Keratinocyte (primary cell): ENCODE measurements at regions not wholly inside any gene's neighbourhood (a gene's known extent, or its start where the extent isn't known, plus 50 kb on each side); places are given as distances from the start of the nearest gene placed in this dataset.

Experiments
- DNase-seq: peaks from one replicate; pipeline ENCODE4 v3.0.0-alpha.2; 2011; ENCODE audit warnings: low read depth, missing footprints, low spot score
- FAIRE-seq: peaks from 2 replicates; lab custom pipeline; 2011; peaks lifted over from hg19 to GRCh38; lab: Jason Lieb, UNC
- H2AFZ ChIP-seq: 2 replicates; pipeline ENCODE4 v1.6.0; 2012; ENCODE audit warnings: low read length, control low read depth, inconsistent platforms; ENCODE audit not compliant: control insufficient read depth
- H3K27ac ChIP-seq: 2 replicates; pipeline ENCODE4 v1.5.1; 2011; ENCODE audit warnings: low read length; ENCODE audit not compliant: control insufficient read depth, insufficient read depth
- H3K27me3 ChIP-seq: 3 replicates; pipeline ENCODE4 v1.6.0; 2011; ENCODE audit warnings: low read length; ENCODE audit not compliant: control insufficient read depth, insufficient read depth; ENCODE audit errors: extremely low read depth
- H3K36me3 ChIP-seq, 2 experiments: 2 replicates in 1 of 2; 3 replicates in 1 of 2; pipeline ENCODE4 v1.5.1; 2011; ENCODE audit warnings: low read length in 2 of 2, mild to moderate bottlenecking in 1 of 2; ENCODE audit not compliant: control insufficient read depth in 2 of 2, insufficient read depth in 2 of 2; ENCODE audit errors: extremely low read depth in 1 of 2
- H3K4me1 ChIP-seq: 3 replicates; pipeline ENCODE4 v1.5.1; 2011; ENCODE audit warnings: low read length; ENCODE audit not compliant: control insufficient read depth, insufficient read depth; ENCODE audit errors: extremely low read depth
- H3K4me2 ChIP-seq: 3 replicates; pipeline ENCODE4 v1.6.0; 2011; ENCODE audit warnings: low read depth, low read length; ENCODE audit not compliant: control insufficient read depth, insufficient read depth; ENCODE audit errors: extremely low read depth
- H3K4me3 ChIP-seq, 3 experiments: fragments of 200-600 bp in 1 of 3; sonication (generic) in 1 of 3; 2 replicates in 2 of 3; 3 replicates in 1 of 3; pipeline ENCODE4 v1.5.1; 2011 to 2016; ENCODE audit warnings: low read length in 3 of 3, mild to moderate bottlenecking in 3 of 3, control low read depth in 2 of 3, inconsistent platforms in 1 of 3, low read depth in 1 of 3, mixed read lengths in 1 of 3, mixed run types in 1 of 3, moderate library complexity in 1 of 3; ENCODE audit not compliant: control insufficient read depth in 2 of 3, insufficient read depth in 2 of 3; ENCODE audit errors: extremely low read depth in 1 of 3
- H3K79me2 ChIP-seq: 2 replicates; pipeline ENCODE4 v1.6.0; 2012; ENCODE audit warnings: low read length; ENCODE audit not compliant: control insufficient read depth, insufficient read depth
- H3K9ac ChIP-seq: 3 replicates; pipeline ENCODE4 v1.6.0; 2011; ENCODE audit warnings: low read length; ENCODE audit not compliant: control insufficient read depth, insufficient read depth; ENCODE audit errors: extremely low read depth
- H3K9me1 ChIP-seq: 3 replicates; pipeline ENCODE4 v1.6.0; 2011; ENCODE audit warnings: low read length; ENCODE audit not compliant: control insufficient read depth, insufficient read depth; ENCODE audit errors: extremely low read depth
- H3K9me3 ChIP-seq: 2 replicates; pipeline ENCODE4 v1.5.1; 2012; ENCODE audit warnings: low read depth, low read length; ENCODE audit not compliant: control insufficient read depth
- H4K20me1 ChIP-seq: 3 replicates; pipeline ENCODE4 v1.6.0; 2011; ENCODE audit warnings: low read length; ENCODE audit not compliant: control insufficient read depth, insufficient read depth; ENCODE audit errors: extremely low read depth
- EZH2 ChIP-seq: IDR thresholded peaks from one replicate; pipeline ENCODE4 v1.6.1; 2012; ENCODE audit warnings: inconsistent platforms, mild to moderate bottlenecking, low read length, moderate library complexity
- dilution Hi-C: fragments of 300-500 bp; cut with MboI; formaldehyde crosslinking; loops from one replicate; pipeline ENCODE4 v1.7.0; 2020; ENCODE audit warnings: low sequenced_read_pairs; ENCODE audit not compliant: extremely low pct_ligation_motif_present
- TF ChIP-seq, protein P1 (sequence below), 3 experiments: IDR thresholded peaks in 1 of 3; conservative IDR thresholded peaks in 1 of 3; optimal IDR thresholded peaks in 1 of 3; 2 replicates in 2 of 3; 3 replicates in 1 of 3; pipeline versions ENCODE3 to v1.5.1; 2011; ENCODE audit warnings: low read length in 3 of 3, mild to moderate bottlenecking in 3 of 3, moderate library complexity in 2 of 3, control low read depth in 1 of 3, inconsistent platforms in 1 of 3; ENCODE audit not compliant: insufficient read depth in 2 of 3; ENCODE audit errors: extremely low read depth in 1 of 3

DNA sequence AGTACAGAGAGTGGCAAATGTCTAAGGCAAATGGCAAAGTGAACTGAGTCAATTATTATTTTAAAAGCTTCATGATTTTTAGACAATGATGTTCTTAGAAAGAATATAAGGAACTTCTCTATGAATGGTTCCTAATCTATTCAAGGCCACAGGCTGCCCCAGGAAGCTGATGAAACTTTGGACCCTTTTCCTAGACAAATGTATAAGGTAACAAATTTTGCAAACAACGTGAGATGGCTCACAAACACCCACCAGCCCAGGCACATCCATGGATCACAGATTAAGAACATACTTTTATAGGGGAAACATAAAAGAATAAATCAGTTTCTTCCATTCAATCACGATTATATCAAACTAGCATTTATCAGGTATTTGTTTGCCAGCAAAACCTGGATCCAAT lies 659.0 kb downstream of the IRS1 start:
- Histone ChIP-seq H2AFZ (no peak overlapping the region), H3K4me2 (no peak overlapping the region), H3K9me3 (no peaks in the 10 kb centered on the region), H3K9me1 (no peaks in the 10 kb centered on the region), H3K27ac (no peak overlapping the region), H3K36me3 (no peaks in the 10 kb centered on the region), H3K4me1 (peaks cover 22% of the 10 kb centered on the region), H3K27me3 (no peaks in the 10 kb centered on the region), H3K79me2 (no peaks in the 10 kb centered on the region), H3K9ac (no peak overlapping the region), H4K20me1 (no peaks in the 10 kb centered on the region), H3K4me3 (no peak overlapping the region)
- FAIRE-seq (no peak), DNase-seq (no peak)
- dilution Hi-C loops = no loop called here
- TF ChIP-seq, protein P1, sequence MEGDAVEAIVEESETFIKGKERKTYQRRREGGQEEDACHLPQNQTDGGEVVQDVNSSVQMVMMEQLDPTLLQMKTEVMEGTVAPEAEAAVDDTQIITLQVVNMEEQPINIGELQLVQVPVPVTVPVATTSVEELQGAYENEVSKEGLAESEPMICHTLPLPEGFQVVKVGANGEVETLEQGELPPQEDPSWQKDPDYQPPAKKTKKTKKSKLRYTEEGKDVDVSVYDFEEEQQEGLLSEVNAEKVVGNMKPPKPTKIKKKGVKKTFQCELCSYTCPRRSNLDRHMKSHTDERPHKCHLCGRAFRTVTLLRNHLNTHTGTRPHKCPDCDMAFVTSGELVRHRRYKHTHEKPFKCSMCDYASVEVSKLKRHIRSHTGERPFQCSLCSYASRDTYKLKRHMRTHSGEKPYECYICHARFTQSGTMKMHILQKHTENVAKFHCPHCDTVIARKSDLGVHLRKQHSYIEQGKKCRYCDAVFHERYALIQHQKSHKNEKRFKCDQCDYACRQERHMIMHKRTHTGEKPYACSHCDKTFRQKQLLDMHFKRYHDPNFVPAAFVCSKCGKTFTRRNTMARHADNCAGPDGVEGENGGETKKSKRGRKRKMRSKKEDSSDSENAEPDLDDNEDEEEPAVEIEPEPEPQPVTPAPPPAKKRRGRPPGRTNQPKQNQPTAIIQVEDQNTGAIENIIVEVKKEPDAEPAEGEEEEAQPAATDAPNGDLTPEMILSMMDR (optimal IDR thresholded peaks at IDR 0.05 in 1 of 3, IDR thresholded peaks at IDR 0.05 in 1 of 3, conservative IDR thresholded peaks at IDR 0.05 in 1 of 3; ENCODE audit: extremely low read depth in 1 of 3, insufficient read depth in 2 of 3, low read length in 3 of 3) = no peak
- TF ChIP-seq EZH2 = no peak

DNA sequence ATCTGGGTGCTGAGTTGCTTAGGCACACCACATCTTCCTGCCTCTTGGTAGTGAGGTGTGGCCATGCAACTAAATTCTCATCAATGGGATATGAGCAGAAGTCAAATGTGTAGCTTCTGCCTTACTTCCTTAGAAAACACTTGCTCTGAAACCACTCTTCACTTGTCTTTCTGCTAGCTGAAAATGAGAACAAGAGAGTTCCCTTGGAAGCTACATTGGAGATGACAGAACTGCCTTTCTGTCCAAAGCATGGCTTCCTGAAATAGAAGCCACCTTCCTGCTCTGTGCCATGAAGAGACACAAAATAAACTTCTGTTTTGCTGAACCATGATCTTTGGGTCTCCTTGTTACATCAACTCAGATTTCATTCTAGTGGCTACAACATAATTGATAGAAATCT lies 659.9 kb downstream of the IRS1 start:
- H3K27ac ChIP-seq = no peak overlapping the region

More for the DNA sequence above, 659.9 kb downstream of the IRS1 start:
- Histone ChIP-seq H3K4me1 (peaks cover 22% of the 10 kb centered on the region), H3K4me2 (no peak overlapping the region), H3K9me1 (no peaks in the 10 kb centered on the region), H3K9me3 (no peaks in the 10 kb centered on the region), H3K36me3 (no peaks in the 10 kb centered on the region), H2AFZ (no peak overlapping the region), H3K4me3 (no peak overlapping the region), H4K20me1 (no peaks in the 10 kb centered on the region), H3K9ac (no peak overlapping the region), H3K79me2 (no peaks in the 10 kb centered on the region), H3K27me3 (no peaks in the 10 kb centered on the region)
- DNase-seq (no peak), FAIRE-seq (no peak)
- no peak for TF ChIP-seq EZH2
- TF ChIP-seq, protein P1 (optimal IDR thresholded peaks at IDR 0.05 in 1 of 3, IDR thresholded peaks at IDR 0.05 in 1 of 3, conservative IDR thresholded peaks at IDR 0.05 in 1 of 3; ENCODE audit: extremely low read depth in 1 of 3, insufficient read depth in 2 of 3, low read length in 3 of 3) = no peak
- dilution Hi-C loops = no loop called here
